Tibial nerve (tissue), 4 donors: ENCODE measurements at regions not wholly inside any gene's neighbourhood (a gene's known extent, or its start where the extent isn't known, plus 50 kb on each side); places are given as distances from the start of the nearest gene placed in this dataset.
"Not testable (repeated sequence)": the region's sequence is repeated elsewhere in the genome, so short reads cannot be mapped to it uniquely, and the experiment has no call there.

Experiments used
- EP300 ChIP-seq, 2 donors: sonication (generic); formaldehyde crosslinking; IDR thresholded peaks; one replicate each; pipeline ENCODE4 v1.6.1; 2017; ENCODE audit warnings: antibody characterized with exemption in 2 of 2, mild to moderate bottlenecking in 1 of 2
- POLR2A ChIP-seq, 2 donors: fragments of 450-650 bp; IDR thresholded peaks; one replicate each; pipeline ENCODE4 v1.6.1; 2017; ENCODE audit warnings: antibody characterized with exemption in 2 of 2, mild to moderate bottlenecking in 2 of 2, moderate library complexity in 2 of 2
- TF ChIP-seq, protein P1 (sequence below), 5 experiments: fragments of 200-600 bp in 3 of 5; fragments of 450-650 bp in 2 of 5; sonication (generic) in 3 of 5; IDR thresholded peaks; one replicate each; pipeline ENCODE4 v1.5.1; 2016 to 2019; ENCODE audit warnings: antibody characterized with exemption in 5 of 5, mild to moderate bottlenecking in 3 of 5, moderate library complexity in 2 of 5

DNA sequence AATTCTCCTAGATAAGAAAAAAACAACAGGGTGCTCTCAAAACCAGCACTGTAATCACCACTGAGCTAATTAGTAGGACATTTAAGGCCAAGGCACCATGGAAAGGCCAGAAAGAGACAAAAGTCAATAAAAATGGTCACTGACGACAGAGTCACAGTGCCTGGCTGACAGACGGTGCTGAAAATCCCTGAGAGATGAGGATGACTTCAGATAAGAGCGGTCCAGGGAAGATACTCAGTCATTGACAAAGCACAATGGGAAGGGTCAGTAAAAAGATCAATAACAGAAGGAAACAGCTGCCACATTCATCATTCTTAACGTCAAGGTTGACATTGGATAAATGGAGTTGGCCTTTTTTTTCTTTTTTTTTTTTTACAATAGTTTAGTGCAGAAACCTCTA is 261.0 kb downstream of the SPATA31A1 start:
- TF ChIP-seq, protein P1, sequence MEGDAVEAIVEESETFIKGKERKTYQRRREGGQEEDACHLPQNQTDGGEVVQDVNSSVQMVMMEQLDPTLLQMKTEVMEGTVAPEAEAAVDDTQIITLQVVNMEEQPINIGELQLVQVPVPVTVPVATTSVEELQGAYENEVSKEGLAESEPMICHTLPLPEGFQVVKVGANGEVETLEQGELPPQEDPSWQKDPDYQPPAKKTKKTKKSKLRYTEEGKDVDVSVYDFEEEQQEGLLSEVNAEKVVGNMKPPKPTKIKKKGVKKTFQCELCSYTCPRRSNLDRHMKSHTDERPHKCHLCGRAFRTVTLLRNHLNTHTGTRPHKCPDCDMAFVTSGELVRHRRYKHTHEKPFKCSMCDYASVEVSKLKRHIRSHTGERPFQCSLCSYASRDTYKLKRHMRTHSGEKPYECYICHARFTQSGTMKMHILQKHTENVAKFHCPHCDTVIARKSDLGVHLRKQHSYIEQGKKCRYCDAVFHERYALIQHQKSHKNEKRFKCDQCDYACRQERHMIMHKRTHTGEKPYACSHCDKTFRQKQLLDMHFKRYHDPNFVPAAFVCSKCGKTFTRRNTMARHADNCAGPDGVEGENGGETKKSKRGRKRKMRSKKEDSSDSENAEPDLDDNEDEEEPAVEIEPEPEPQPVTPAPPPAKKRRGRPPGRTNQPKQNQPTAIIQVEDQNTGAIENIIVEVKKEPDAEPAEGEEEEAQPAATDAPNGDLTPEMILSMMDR (IDR thresholded peaks at IDR 0.05), result not testable (repeated sequence)
- TF ChIP-seq POLR2A, EP300 (IDR thresholded peaks at IDR 0.05): not testable (repeated sequence)
